A549 (cell line): ENCODE measurements at regions not wholly inside any gene's neighbourhood (a gene's known extent, or its start where the extent isn't known, plus 50 kb on each side); places are given as distances from the start of the nearest gene placed in this dataset.

Experiments used
- CTCF ChIP-seq: fragments of >200 bp; sonication (Bioruptor Twin); formaldehyde crosslinking; IDR thresholded peaks from 3 replicates; pipeline ENCODE4 v1.5.1; 2016
- KDM5A ChIP-seq: fragments of 200-600 bp; sonication (generic); IDR thresholded peaks from 2 replicates; pipeline ENCODE4 v1.6.1; 2016; ENCODE audit warnings: antibody characterized with exemption, mild to moderate bottlenecking
- MAX ChIP-seq: IDR thresholded peaks from 2 replicates; pipeline ENCODE4 v1.6.1; 2012
- POLR2A ChIP-seq: IDR thresholded peaks from 2 replicates; pipeline ENCODE4 v1.6.1; 2012; ENCODE audit warnings: mild to moderate bottlenecking, low read length
- RAD21 ChIP-seq, 2 experiments: fragments of >200 bp in 1 of 2; sonication (Bioruptor Twin) in 1 of 2; formaldehyde crosslinking in 1 of 2; IDR thresholded peaks in 1 of 2; conservative IDR thresholded peaks in 1 of 2; 2 replicates in 1 of 2; 3 replicates in 1 of 2; pipeline ENCODE4 v1.6.1; 2012 to 2018; ENCODE audit warnings: inconsistent platforms in 1 of 2
- RARB ChIP-seq: fragments of 250-450 bp; sonication (Bioruptor Pico); IDR thresholded peaks from 2 replicates; pipeline ENCODE4 v1.8.0; 2021; ENCODE audit warnings: mild to moderate bottlenecking, moderate library complexity

- TF ChIP-seq CTCF (no peak), MAX (no peak), POLR2A (no peak), RAD21 (conservative IDR thresholded peaks at IDR 0.05 in 1 of 2, IDR thresholded peaks at IDR 0.05 in 1 of 2) (no peak), KDM5A (no peak), RARB (CRISPR knock-in tag) (no peak)
These were observed 85.2 kb upstream of the SIPA1L2 start for GRCh38 chr1:232715154-232715553.
